ENCODE measurements at regions not wholly inside any gene's neighbourhood (a gene's known extent, or its start where the extent isn't known, plus 50 kb on each side); places are given as distances from the start of the nearest gene placed in this dataset.

GRCh38 chr3:66922058-66922457 lies 76.0 kb upstream of the KBTBD8 start:
- TF ChIP-seq CTCF (IDR thresholded peaks at IDR 0.05 in 4 of 5, conservative IDR thresholded peaks at IDR 0.05 in 1 of 5): no peak
- TF ChIP-seq POLR2A (IDR thresholded peaks at IDR 0.05): no peak

All from gastrocnemius medialis (tissue), 4 donors.